Endothelial cell of hepatic sinusoid (primary cell): ENCODE measurements at regions not wholly inside any gene's neighbourhood (a gene's known extent, or its start where the extent isn't known, plus 50 kb on each side); places are given as distances from the start of the nearest gene placed in this dataset.
"Not testable (repeated sequence)": the region's sequence is repeated elsewhere in the genome, so short reads cannot be mapped to it uniquely, and the experiment has no call there.

ENCODE experiments used
- in situ Hi-C: cut with HindIII; loops from 2 replicates; pipeline ENCODE4 v1.10.0; 2017; ENCODE audit warnings: low sequenced_read_pairs

- in situ Hi-C loops, result no loop called here
Observed at GRCh38 chr2:67752199-67752598, 310.6 kb downstream of the C1D start.

GRCh38 chr2:67752969-67753368 lies 309.8 kb downstream of the C1D start:
- in situ Hi-C loops, result no loop called here

GRCh38 chr2:67755156-67755882 lies 307.5 kb downstream of the C1D start:
- in situ Hi-C loops, result no loop called here

GRCh38 chr2:67760995-67761394 lies 301.8 kb downstream of the C1D start:
- in situ Hi-C loops, result loop anchor here (5.0 kb wide), 1 partner anchor 84 kb away; no protein-coding TSS in a partner anchor

GRCh38 chr2:67771380-67771779 lies 291.4 kb downstream of the C1D start:
- in situ Hi-C loops, result no loop called here

GRCh38 chr2:67772216-67773170 lies 290.3 kb downstream of the C1D start:
- in situ Hi-C loops, result no loop called here

- in situ Hi-C loops, result no loop called here
Observed at GRCh38 chr2:67773851-67774250, 289.0 kb downstream of the C1D start.

- in situ Hi-C loops, result no loop called here
Observed at GRCh38 chr2:67776276-67776675, 286.5 kb downstream of the C1D start.

- in situ Hi-C loops, result no loop called here
Observed at GRCh38 chr2:67777010-67777409, 285.8 kb downstream of the C1D start.

- in situ Hi-C loops, result no loop called here
Observed at GRCh38 chr2:67777836-67778429, 284.9 kb downstream of the C1D start.

GRCh38 chr2:67780841-67781240 lies 282.0 kb downstream of the C1D start:
- in situ Hi-C loops, result not testable (repeated sequence)

- in situ Hi-C loops, result no loop called here
Observed at GRCh38 chr2:67782443-67782842, 280.4 kb downstream of the C1D start.

- in situ Hi-C loops, result no loop called here
Observed at GRCh38 chr2:67783026-67783425, 279.8 kb downstream of the C1D start.

GRCh38 chr2:67790622-67791021 lies 272.2 kb downstream of the C1D start:
- in situ Hi-C loops, result loop anchor here (5.0 kb wide), 1 partner anchor 57 kb away; no protein-coding TSS in a partner anchor

GRCh38 chr2:67792191-67792590 lies 270.6 kb downstream of the C1D start:
- in situ Hi-C loops, result loop anchor here (5.0 kb wide), 1 partner anchor 55 kb away; no protein-coding TSS in a partner anchor

GRCh38 chr2:67792681-67793091 lies 270.1 kb downstream of the C1D start:
- in situ Hi-C loops, result loop anchor here (5.0 kb wide), 1 partner anchor 55 kb away; no protein-coding TSS in a partner anchor

GRCh38 chr2:67797801-67798540 lies 264.8 kb downstream of the C1D start:
- in situ Hi-C loops, result no loop called here

- in situ Hi-C loops, result no loop called here
Observed at GRCh38 chr2:67798541-67799160, 264.2 kb downstream of the C1D start.

GRCh38 chr2:67799886-67800285 lies 262.9 kb downstream of the C1D start:
- in situ Hi-C loops, result no loop called here

GRCh38 chr2:67802291-67802690 lies 260.5 kb downstream of the C1D start:
- in situ Hi-C loops, result no loop called here
